ENCODE measurements at regions not wholly inside any gene's neighbourhood (a gene's known extent, or its start where the extent isn't known, plus 50 kb on each side); places are given as distances from the start of the nearest gene placed in this dataset.
"Not testable (repeated sequence)": the region's sequence is repeated elsewhere in the genome, so short reads cannot be mapped to it uniquely, and the experiment has no call there.

GRCh38 chr2:131584380-131584779, 56.7 kb downstream of the CCDC74A start:
- no peak for DNase-seq (ENCODE audit: low read depth)
- no peak for TF ChIP-seq CTCF (IDR thresholded peaks at IDR 0.05; ENCODE audit: control insufficient read depth, insufficient read depth, low read depth, low read length, missing control alignments)
- no peak overlapping the region for H3K4me3 ChIP-seq (ENCODE audit: control insufficient read depth, low read depth, low read length)

- no peak for DNase-seq (ENCODE audit: low read depth)
- no peak for TF ChIP-seq CTCF (IDR thresholded peaks at IDR 0.05; ENCODE audit: control insufficient read depth, insufficient read depth, low read depth, low read length, missing control alignments)
- H3K4me3 ChIP-seq (ENCODE audit: control insufficient read depth, low read depth, low read length), result no peak overlapping the region
Measured at GRCh38 chr2:131584940-131585339, 57.3 kb downstream of the CCDC74A start.

- no peak overlapping the region for H3K4me3 ChIP-seq (ENCODE audit: control insufficient read depth, low read depth, low read length)
- TF ChIP-seq CTCF (IDR thresholded peaks at IDR 0.05; ENCODE audit: control insufficient read depth, insufficient read depth, low read depth, low read length, missing control alignments), result no peak
- no peak for DNase-seq (ENCODE audit: low read depth)
Measured at GRCh38 chr2:131588152-131588873, 60.6 kb downstream of the CCDC74A start.

GRCh38 chr2:131589126-131589525, 61.4 kb downstream of the CCDC74A start:
- not testable (repeated sequence) for H3K4me3 ChIP-seq (ENCODE audit: control insufficient read depth, low read depth, low read length); DNase-seq (ENCODE audit: low read depth)

DNA sequence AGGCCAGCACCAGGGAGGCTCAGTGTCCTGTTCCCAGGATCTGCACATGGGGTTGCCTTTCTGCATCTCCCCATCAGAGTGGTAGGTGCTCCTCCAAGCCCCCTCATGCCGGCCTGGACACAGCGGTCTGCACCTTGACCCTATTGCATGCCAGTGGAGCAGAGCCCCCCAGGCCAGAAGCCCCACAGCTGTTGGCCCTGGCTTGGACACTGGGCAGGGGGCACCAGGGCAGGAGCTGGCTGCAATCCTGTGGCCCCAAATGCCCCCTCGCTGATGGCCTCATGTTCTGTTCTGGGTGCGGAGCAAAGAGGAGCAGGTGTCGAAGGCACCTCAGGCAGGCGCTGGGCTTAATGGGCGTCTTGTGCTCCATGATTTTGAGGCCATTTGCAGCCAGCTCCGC, 62.7 kb downstream of the CCDC74A start:
- no peak for DNase-seq (ENCODE audit: low read depth)
- no peak overlapping the region for H3K4me3 ChIP-seq (ENCODE audit: control insufficient read depth, low read depth, low read length)
- TF ChIP-seq CTCF (IDR thresholded peaks at IDR 0.05; ENCODE audit: control insufficient read depth, insufficient read depth, low read depth, low read length, missing control alignments), result no peak

DNA sequence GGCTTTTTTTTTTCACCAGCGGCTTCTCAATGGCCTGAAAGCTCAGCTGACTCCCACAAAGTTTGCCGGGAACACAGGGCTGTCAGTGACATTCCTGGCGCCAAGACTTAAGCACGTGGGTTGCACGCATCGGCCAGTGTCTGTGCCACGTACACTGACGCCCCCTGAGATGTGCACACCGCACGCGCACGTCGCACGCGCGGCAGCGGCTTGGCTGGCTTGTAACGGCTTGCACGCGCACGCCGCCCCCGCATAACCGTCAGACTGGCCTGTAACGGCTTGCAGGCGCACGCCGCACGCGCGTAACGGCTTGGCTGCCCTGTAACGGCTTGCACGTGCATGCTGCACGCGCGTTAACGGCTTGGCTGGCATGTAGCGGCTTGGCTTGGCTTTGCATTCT, 63.2 kb downstream of the CCDC74A start:
- TF ChIP-seq CTCF (IDR thresholded peaks at IDR 0.05; ENCODE audit: control insufficient read depth, insufficient read depth, low read depth, low read length, missing control alignments), result no peak
- no peak for DNase-seq (ENCODE audit: low read depth)
- no peak overlapping the region for H3K4me3 ChIP-seq (ENCODE audit: control insufficient read depth, low read depth, low read length)

- H3K4me3 ChIP-seq (ENCODE audit: control insufficient read depth, low read depth, low read length); DNase-seq (ENCODE audit: low read depth): not testable (repeated sequence)
Measured at GRCh38 chr2:131596561-131596960, 68.9 kb downstream of the CCDC74A start.

DNA sequence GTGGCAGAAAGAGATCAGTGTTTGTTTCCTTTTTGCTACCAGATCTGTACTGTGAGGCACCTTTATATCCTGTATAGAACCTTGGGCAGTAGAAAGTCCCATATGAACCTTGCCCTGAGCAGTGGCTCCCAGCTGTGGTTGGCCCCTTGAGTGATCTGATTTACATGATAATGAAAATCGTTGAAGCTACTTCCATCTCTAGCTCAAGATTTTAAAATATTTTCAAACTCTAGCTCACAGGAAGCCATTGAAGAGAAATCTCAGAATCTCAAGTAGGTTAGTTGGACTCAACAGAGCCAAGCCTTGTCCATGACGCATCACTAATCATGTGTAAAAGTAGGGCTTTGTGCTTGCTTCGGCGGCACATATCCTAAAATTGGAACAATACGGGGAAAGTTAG, 74.8 kb downstream of the CCDC74A start:
- not testable (repeated sequence) for H3K4me3 ChIP-seq (ENCODE audit: control insufficient read depth, low read depth, low read length); DNase-seq (ENCODE audit: low read depth)

DNA sequence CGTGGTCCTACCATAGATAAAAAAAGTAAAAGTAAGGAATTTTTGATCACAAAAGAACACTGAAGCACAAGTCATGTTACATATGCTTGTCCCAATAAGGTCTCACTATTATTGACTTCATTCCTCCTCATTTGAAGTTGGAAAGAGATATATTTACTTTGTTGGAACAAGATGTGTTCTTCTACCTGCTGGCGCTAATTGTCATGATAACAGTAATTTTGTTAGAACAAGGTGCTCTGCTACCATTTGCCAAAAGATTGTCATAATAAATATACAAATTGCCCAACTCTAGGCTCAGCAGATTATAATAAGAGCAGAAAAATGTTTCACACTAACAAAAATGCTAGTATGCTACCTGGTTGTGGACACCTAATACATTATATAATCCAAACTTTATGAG, 77.0 kb downstream of the CCDC74A start:
- not testable (repeated sequence) for DNase-seq (ENCODE audit: low read depth)

DNA sequence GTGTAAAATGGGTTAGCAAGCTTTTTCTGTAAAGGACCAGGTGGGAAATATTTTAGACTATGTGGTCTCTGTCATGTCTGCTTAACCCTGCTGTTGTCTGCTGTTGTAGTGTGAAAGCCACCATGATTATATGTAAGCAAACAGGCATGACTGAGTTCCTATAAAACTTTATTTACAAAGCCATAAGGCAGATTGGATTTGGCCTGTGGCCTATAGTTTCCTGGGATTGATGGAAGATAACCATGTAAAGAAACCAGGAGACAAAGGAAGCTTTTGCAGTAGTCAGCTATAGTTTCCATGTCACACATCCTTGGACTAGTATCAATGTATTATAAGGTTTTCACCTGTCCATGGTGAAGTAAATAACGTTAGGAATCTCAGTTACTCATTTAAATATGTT, 78.7 kb downstream of the CCDC74A start:
- not testable (repeated sequence) for H3K4me3 ChIP-seq (ENCODE audit: control insufficient read depth, low read depth, low read length); DNase-seq (ENCODE audit: low read depth)

More for the DNA sequence above, 77.0 kb downstream of the CCDC74A start:
- H3K4me3 ChIP-seq (ENCODE audit: control insufficient read depth, low read depth, low read length), result not testable (repeated sequence)

DNA sequence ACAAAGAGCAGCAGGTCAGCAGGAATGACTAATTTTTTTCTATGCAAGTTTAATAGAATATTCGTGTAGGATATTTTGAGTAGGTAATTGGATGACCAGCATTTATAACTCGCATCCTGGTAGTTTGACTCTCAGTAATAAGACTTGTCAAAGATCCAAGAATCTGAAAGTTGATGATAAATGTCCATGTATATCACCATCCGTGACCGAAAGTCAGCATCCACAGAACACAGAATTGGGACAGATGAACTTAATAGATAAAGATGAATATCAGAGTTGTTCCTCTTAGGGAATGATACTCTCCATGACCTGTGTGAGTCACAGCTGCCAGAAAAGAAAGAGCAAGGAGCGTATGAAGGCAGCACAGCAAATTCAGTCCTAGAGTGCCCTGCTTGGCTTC, 79.4 kb downstream of the CCDC74A start:
- not testable (repeated sequence) for DNase-seq (ENCODE audit: low read depth); H3K4me3 ChIP-seq (ENCODE audit: control insufficient read depth, low read depth, low read length)

GRCh38 chr2:131614539-131614938, 86.9 kb downstream of the CCDC74A start:
- H3K4me3 ChIP-seq (ENCODE audit: control insufficient read depth, low read depth, low read length); DNase-seq (ENCODE audit: low read depth): not testable (repeated sequence)

DNA sequence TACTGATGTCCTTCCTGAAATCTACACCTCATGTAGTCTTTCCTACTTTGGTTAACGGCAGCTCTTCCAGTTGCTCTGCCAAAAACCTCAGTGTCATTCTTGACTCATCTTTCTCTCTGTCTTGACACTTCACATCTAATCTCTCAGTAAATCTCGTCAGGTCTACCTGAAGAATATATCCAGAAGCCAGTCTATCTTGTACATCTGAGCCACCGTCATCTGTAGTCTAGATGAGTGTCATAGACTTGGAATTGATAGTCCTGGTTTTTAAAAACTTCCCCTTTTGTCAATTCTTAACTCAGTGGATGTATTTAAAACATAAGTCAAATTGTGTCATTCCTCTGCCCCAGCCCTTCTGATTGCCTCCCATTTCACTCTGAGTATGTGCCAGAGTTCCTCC, 90.6 kb downstream of the CCDC74A start:
- not testable (repeated sequence) for H3K4me3 ChIP-seq (ENCODE audit: control insufficient read depth, low read depth, low read length); DNase-seq (ENCODE audit: low read depth)
